Tibial nerve (tissue), 4 donors: ENCODE measurements at regions not wholly inside any gene's neighbourhood (a gene's known extent, or its start where the extent isn't known, plus 50 kb on each side); places are given as distances from the start of the nearest gene placed in this dataset.

Source experiments
- EP300 ChIP-seq, 2 donors: sonication (generic); formaldehyde crosslinking; IDR thresholded peaks; one replicate each; pipeline ENCODE4 v1.6.1; 2017; ENCODE audit warnings: antibody characterized with exemption in 2 of 2, mild to moderate bottlenecking in 1 of 2
- POLR2A ChIP-seq, 2 donors: fragments of 450-650 bp; IDR thresholded peaks; one replicate each; pipeline ENCODE4 v1.6.1; 2017; ENCODE audit warnings: antibody characterized with exemption in 2 of 2, mild to moderate bottlenecking in 2 of 2, moderate library complexity in 2 of 2
- TF ChIP-seq, protein P1 (sequence below), 5 experiments: fragments of 200-600 bp in 3 of 5; fragments of 450-650 bp in 2 of 5; sonication (generic) in 3 of 5; IDR thresholded peaks; one replicate each; pipeline ENCODE4 v1.5.1; 2016 to 2019; ENCODE audit warnings: antibody characterized with exemption in 5 of 5, mild to moderate bottlenecking in 3 of 5, moderate library complexity in 2 of 5

DNA sequence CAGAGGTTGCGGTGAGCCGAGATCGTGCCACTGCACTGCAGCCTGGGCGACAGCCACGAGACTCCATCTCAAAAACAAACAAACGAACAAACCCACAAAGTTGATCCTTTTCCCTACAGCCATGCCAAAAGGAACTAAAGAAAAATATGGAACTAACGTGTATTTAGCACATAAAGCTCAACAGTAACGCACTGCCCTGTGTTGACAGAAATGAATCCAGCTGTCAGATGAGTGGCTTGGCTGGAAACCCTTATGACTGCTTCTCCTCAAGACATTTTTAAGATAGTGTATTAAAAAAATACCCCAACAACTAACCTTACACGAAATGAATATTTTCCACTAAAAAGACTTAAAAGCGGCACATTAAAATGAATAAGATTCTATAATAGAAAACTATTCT, 62.9 kb upstream of the TUBA3E start:
- TF ChIP-seq, protein P1, sequence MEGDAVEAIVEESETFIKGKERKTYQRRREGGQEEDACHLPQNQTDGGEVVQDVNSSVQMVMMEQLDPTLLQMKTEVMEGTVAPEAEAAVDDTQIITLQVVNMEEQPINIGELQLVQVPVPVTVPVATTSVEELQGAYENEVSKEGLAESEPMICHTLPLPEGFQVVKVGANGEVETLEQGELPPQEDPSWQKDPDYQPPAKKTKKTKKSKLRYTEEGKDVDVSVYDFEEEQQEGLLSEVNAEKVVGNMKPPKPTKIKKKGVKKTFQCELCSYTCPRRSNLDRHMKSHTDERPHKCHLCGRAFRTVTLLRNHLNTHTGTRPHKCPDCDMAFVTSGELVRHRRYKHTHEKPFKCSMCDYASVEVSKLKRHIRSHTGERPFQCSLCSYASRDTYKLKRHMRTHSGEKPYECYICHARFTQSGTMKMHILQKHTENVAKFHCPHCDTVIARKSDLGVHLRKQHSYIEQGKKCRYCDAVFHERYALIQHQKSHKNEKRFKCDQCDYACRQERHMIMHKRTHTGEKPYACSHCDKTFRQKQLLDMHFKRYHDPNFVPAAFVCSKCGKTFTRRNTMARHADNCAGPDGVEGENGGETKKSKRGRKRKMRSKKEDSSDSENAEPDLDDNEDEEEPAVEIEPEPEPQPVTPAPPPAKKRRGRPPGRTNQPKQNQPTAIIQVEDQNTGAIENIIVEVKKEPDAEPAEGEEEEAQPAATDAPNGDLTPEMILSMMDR (IDR thresholded peaks at IDR 0.05): no peak
- TF ChIP-seq EP300 (IDR thresholded peaks at IDR 0.05) (no peak), POLR2A (IDR thresholded peaks at IDR 0.05) (no peak)
